ENCODE measurements at regions not wholly inside any gene's neighbourhood (a gene's known extent, or its start where the extent isn't known, plus 50 kb on each side); places are given as distances from the start of the nearest gene placed in this dataset.

DNA sequence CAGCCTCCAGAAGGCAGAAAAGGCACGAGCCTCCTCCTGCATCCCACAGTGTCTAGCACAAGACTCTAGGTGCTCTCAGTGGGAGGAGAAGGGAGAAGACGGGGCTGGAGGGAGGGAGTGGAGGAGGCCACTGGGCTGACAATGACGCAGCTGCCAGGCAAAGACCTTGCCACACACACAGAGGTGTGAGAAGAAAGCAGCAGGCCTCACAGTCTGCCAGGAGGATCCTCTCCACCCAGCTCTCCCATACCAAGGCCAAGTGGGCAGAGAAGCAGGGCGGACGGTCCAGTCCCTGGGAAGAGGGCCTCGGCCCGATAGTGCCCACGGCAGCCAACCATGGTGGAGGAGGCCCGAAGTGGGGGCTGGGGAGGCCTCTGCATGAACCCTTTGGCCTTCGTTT, 78.9 kb downstream of the NCOR2 start:
- Histone ChIP-seq H3K36me3 (ENCODE audit: insufficient read depth, low read length) (peaks cover 3% of the 10 kb centered on the region; the same call in 1 of the 2 replicates), H3K4me2 (ENCODE audit: low read depth, low read length, poor library complexity, severe bottlenecking) (no peak overlapping the region), H4K20me1 (ENCODE audit: insufficient read depth, low read depth, low read length) (peaks cover 52% of the 10 kb centered on the region), H3K9me2 (replicated peaks; ENCODE audit: insufficient read depth, low read length) (no peaks in the 10 kb centered on the region), H3K27ac (ENCODE audit: low read length) (no peak overlapping the region), H3K4me3 (ENCODE audit: low read length) (no peak overlapping the region), H2AFZ (ENCODE audit: low read length) (no peak overlapping the region), H3K4me1 (ENCODE audit: low read length) (peaks cover 2% of the 10 kb centered on the region), H3K9me3 (ENCODE audit: low read length) (no peaks in the 10 kb centered on the region), H3K27me3 (ENCODE audit: low read length) (no peaks in the 10 kb centered on the region), H3K9ac (ENCODE audit: low read length) (no peak overlapping the region), H3K79me2 (ENCODE audit: low read length) (peaks cover 72% of the 10 kb centered on the region)
- no peak for DNase-seq

DNA sequence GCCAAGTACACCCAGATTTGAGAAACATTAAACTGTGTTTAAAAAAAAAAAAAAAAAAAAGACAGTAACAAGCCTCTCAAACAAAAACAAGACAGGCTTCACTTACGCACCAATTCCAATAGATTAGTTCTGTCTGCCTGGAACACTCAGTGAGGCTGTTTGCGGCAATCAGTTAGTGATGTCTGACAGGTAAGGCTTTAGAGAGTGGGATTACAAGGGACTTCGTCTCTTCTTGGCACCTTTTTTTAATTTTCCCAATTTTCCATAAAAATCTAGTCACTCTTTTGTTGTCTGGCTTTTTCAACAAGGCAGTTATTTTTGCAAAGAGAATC, 79.6 kb downstream of the NCOR2 start:
- H3K4me3 ChIP-seq (ENCODE audit: low read length) = no peak overlapping the region
- H3K9me2 ChIP-seq (replicated peaks; ENCODE audit: insufficient read depth, low read length) = no peaks in the 10 kb centered on the region
- no peak overlapping the region for H3K27ac ChIP-seq (ENCODE audit: low read length)
- H3K9ac ChIP-seq (ENCODE audit: low read length) = no peak overlapping the region
- H3K4me2 ChIP-seq (ENCODE audit: low read depth, low read length, poor library complexity, severe bottlenecking) = no peak overlapping the region
- H4K20me1 ChIP-seq (ENCODE audit: insufficient read depth, low read depth, low read length) = peaks cover 45% of the 10 kb centered on the region
- H3K4me1 ChIP-seq (ENCODE audit: low read length) = no peaks in the 10 kb centered on the region
- no peak overlapping the region for H2AFZ ChIP-seq (ENCODE audit: low read length)
- DNase-seq = no peak
- peaks cover 65% of the 10 kb centered on the region for H3K79me2 ChIP-seq (ENCODE audit: low read length)
- no peaks in the 10 kb centered on the region for H3K27me3 ChIP-seq (ENCODE audit: low read length)
- peaks cover 3% of the 10 kb centered on the region; the same call in 1 of the 2 replicates for H3K36me3 ChIP-seq (ENCODE audit: insufficient read depth, low read length)
- no peaks in the 10 kb centered on the region for H3K9me3 ChIP-seq (ENCODE audit: low read length)

GRCh38 chr12:124487066-124487833, 80.2 kb downstream of the NCOR2 start:
- Histone ChIP-seq H3K36me3 (ENCODE audit: insufficient read depth, low read length) (peaks cover 3% of the 10 kb centered on the region; the same call in 1 of the 2 replicates), H3K4me3 (ENCODE audit: low read length) (no peak overlapping the region), H4K20me1 (ENCODE audit: insufficient read depth, low read depth, low read length) (peaks cover 40% of the 10 kb centered on the region), H3K9ac (ENCODE audit: low read length) (no peak overlapping the region), H3K4me1 (ENCODE audit: low read length) (no peaks in the 10 kb centered on the region), H2AFZ (ENCODE audit: low read length) (no peak overlapping the region), H3K27ac (ENCODE audit: low read length) (no peak overlapping the region), H3K9me2 (replicated peaks; ENCODE audit: insufficient read depth, low read length) (no peaks in the 10 kb centered on the region), H3K9me3 (ENCODE audit: low read length) (no peaks in the 10 kb centered on the region), H3K27me3 (ENCODE audit: low read length) (no peaks in the 10 kb centered on the region), H3K79me2 (ENCODE audit: low read length) (peaks cover 61% of the 10 kb centered on the region), H3K4me2 (ENCODE audit: low read depth, low read length, poor library complexity, severe bottlenecking) (no peak overlapping the region)
- no peak for DNase-seq

- Histone ChIP-seq H2AFZ (ENCODE audit: low read length) (no peak overlapping the region), H4K20me1 (ENCODE audit: insufficient read depth, low read depth, low read length) (peaks cover 33% of the 10 kb centered on the region), H3K36me3 (ENCODE audit: insufficient read depth, low read length) (peaks cover 3% of the 10 kb centered on the region; the same call in 1 of the 2 replicates), H3K9me3 (ENCODE audit: low read length) (no peaks in the 10 kb centered on the region), H3K27me3 (ENCODE audit: low read length) (no peaks in the 10 kb centered on the region), H3K9ac (ENCODE audit: low read length) (no peak overlapping the region), H3K4me1 (ENCODE audit: low read length) (peaks cover 3% of the 10 kb centered on the region), H3K4me3 (ENCODE audit: low read length) (no peak overlapping the region), H3K27ac (ENCODE audit: low read length) (no peak overlapping the region), H3K79me2 (ENCODE audit: low read length) (peaks cover 56% of the 10 kb centered on the region), H3K4me2 (ENCODE audit: low read depth, low read length, poor library complexity, severe bottlenecking) (no peak overlapping the region), H3K9me2 (replicated peaks; ENCODE audit: insufficient read depth, low read length) (no peaks in the 10 kb centered on the region)
- no peak for DNase-seq
These were observed 81.0 kb downstream of the NCOR2 start for GRCh38 chr12:124486346-124486963.

- H3K4me1 ChIP-seq (ENCODE audit: low read length) = peaks cover 14% of the 10 kb centered on the region
- H2AFZ ChIP-seq (ENCODE audit: low read length) = no peak overlapping the region
- H4K20me1 ChIP-seq (ENCODE audit: insufficient read depth, low read depth, low read length) = peaks cover 23% of the 10 kb centered on the region
- DNase-seq = no peak
- no peak overlapping the region for H3K27ac ChIP-seq (ENCODE audit: low read length)
- no peak overlapping the region for H3K9ac ChIP-seq (ENCODE audit: low read length)
- H3K27me3 ChIP-seq (ENCODE audit: low read length) = no peaks in the 10 kb centered on the region
- no peaks in the 10 kb centered on the region for H3K9me3 ChIP-seq (ENCODE audit: low read length)
- peaks cover 3% of the 10 kb centered on the region; the same call in 1 of the 2 replicates for H3K36me3 ChIP-seq (ENCODE audit: insufficient read depth, low read length)
- H3K9me2 ChIP-seq (replicated peaks; ENCODE audit: insufficient read depth, low read length) = no peaks in the 10 kb centered on the region
- H3K4me3 ChIP-seq (ENCODE audit: low read length) = no peak overlapping the region
- peaks cover 48% of the 10 kb centered on the region for H3K79me2 ChIP-seq (ENCODE audit: low read length)
- H3K4me2 ChIP-seq (ENCODE audit: low read depth, low read length, poor library complexity, severe bottlenecking) = no peak overlapping the region
These were observed 82.0 kb downstream of the NCOR2 start for GRCh38 chr12:124485371-124485770.

DNA sequence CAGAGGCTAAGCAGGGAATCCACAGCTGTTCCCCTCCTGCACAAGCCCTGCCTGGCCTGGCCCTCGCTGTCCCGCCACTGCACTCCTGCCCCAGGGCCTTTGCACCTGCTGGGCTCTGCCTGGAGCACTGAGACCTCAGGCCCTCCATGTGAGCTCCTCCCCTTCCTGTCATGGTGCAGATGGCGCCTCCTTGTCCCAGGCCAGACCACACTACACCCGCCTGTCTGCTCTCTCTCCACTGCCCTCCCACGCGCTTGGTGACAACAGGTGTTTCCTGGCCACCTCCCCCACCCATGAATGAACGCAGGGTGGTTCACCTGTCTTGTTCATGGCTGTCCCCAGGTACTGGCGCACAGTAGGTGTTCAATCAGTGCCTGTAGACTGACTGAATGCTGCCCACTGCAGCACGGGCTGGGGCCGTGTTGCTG, 82.9 kb downstream of the NCOR2 start:
- Histone ChIP-seq H3K9me2 (replicated peaks; ENCODE audit: insufficient read depth, low read length) (no peaks in the 10 kb centered on the region), H3K27ac (ENCODE audit: low read length) (no peak overlapping the region), H3K36me3 (ENCODE audit: insufficient read depth, low read length) (peaks cover 6% of the 10 kb centered on the region; the same call in 1 of the 2 replicates), H3K9ac (ENCODE audit: low read length) (no peak overlapping the region), H4K20me1 (ENCODE audit: insufficient read depth, low read depth, low read length) (peaks cover 19% of the 10 kb centered on the region), H3K9me3 (ENCODE audit: low read length) (no peaks in the 10 kb centered on the region), H3K4me1 (ENCODE audit: low read length) (peaks cover 20% of the 10 kb centered on the region), H3K27me3 (ENCODE audit: low read length) (no peaks in the 10 kb centered on the region), H3K79me2 (ENCODE audit: low read length) (peaks cover 49% of the 10 kb centered on the region), H3K4me3 (ENCODE audit: low read length) (no peak overlapping the region), H3K4me2 (ENCODE audit: low read depth, low read length, poor library complexity, severe bottlenecking) (no peak overlapping the region), H2AFZ (ENCODE audit: low read length) (no peak overlapping the region)
- no peak for DNase-seq

DNA sequence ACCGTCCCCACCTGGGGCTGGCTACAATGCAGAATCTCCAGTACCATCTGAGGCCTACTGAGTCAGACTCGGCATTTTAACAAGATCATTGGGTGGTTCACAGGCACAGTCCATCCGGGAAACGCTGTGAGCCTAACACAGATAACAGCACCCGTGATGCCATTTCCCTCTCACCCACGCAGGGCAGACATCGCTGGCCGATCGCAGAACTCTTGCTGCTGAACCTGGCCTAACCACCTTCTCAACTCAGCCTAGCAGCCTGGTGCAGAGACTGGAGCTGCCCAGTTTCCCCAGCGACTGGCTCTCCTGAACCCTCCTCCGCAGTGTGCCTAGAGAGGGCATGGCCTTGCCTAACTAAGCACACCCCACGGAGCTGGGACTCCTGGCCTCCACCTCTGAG, 83.3 kb downstream of the NCOR2 start:
- Histone ChIP-seq H3K4me3 (ENCODE audit: low read length) (no peak overlapping the region), H3K4me1 (ENCODE audit: low read length) (peaks cover 20% of the 10 kb centered on the region), H2AFZ (ENCODE audit: low read length) (no peak overlapping the region), H3K27ac (ENCODE audit: low read length) (no peak overlapping the region), H3K27me3 (ENCODE audit: low read length) (no peaks in the 10 kb centered on the region), H3K9me2 (replicated peaks; ENCODE audit: insufficient read depth, low read length) (no peaks in the 10 kb centered on the region), H3K4me2 (ENCODE audit: low read depth, low read length, poor library complexity, severe bottlenecking) (no peak overlapping the region), H3K9me3 (ENCODE audit: low read length) (no peaks in the 10 kb centered on the region), H3K9ac (ENCODE audit: low read length) (no peak overlapping the region), H3K36me3 (ENCODE audit: insufficient read depth, low read length) (peaks cover 6% of the 10 kb centered on the region; the same call in 1 of the 2 replicates), H4K20me1 (ENCODE audit: insufficient read depth, low read depth, low read length) (peaks cover 15% of the 10 kb centered on the region), H3K79me2 (ENCODE audit: low read length) (peaks cover 48% of the 10 kb centered on the region)
- DNase-seq = no peak

- peaks cover 48% of the 10 kb centered on the region for H3K79me2 ChIP-seq (ENCODE audit: low read length)
- no peak overlapping the region for H3K4me2 ChIP-seq (ENCODE audit: low read depth, low read length, poor library complexity, severe bottlenecking)
- no peak overlapping the region for H3K4me3 ChIP-seq (ENCODE audit: low read length)
- H4K20me1 ChIP-seq (ENCODE audit: insufficient read depth, low read depth, low read length) = peaks cover 8% of the 10 kb centered on the region; the same call in 1 of the 2 replicates
- H3K4me1 ChIP-seq (ENCODE audit: low read length) = peaks cover 20% of the 10 kb centered on the region
- no peak overlapping the region for H2AFZ ChIP-seq (ENCODE audit: low read length)
- H3K27me3 ChIP-seq (ENCODE audit: low read length) = no peaks in the 10 kb centered on the region
- H3K27ac ChIP-seq (ENCODE audit: low read length) = no peak overlapping the region
- H3K9ac ChIP-seq (ENCODE audit: low read length) = no peak overlapping the region
- no peak for DNase-seq
- peaks cover 15% of the 10 kb centered on the region for H3K36me3 ChIP-seq (ENCODE audit: insufficient read depth, low read length)
- no peaks in the 10 kb centered on the region for H3K9me3 ChIP-seq (ENCODE audit: low read length)
- no peaks in the 10 kb centered on the region for H3K9me2 ChIP-seq (replicated peaks; ENCODE audit: insufficient read depth, low read length)
These were observed 84.3 kb downstream of the NCOR2 start for GRCh38 chr12:124482901-124483799.

Measured in Karpas-422 (cell line).